ENCODE measurements at regions not wholly inside any gene's neighbourhood (a gene's known extent, or its start where the extent isn't known, plus 50 kb on each side); places are given as distances from the start of the nearest gene placed in this dataset.
"Not testable (repeated sequence)": the region's sequence is repeated elsewhere in the genome, so short reads cannot be mapped to it uniquely, and the experiment has no call there.

DNA sequence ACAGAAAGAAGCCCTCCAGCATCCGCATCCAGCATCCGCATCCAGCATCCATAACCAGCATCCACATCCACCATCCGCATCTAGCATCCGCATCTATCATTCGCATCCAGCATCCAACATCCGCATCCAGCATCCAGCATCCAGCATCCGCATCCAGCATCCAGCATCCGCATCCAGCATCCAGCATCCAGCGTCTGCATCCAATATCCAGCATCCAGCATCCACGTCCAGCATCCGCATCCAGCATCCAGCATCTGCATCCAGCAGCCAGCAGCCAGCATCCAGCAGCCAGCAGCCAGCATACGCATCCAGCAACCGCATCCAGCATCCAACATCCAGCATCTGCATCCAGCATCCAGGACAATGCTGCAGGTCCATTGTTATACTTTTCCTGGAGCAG, 671.0 kb upstream of the C16orf82 start:
- DNase-seq: no peak

DNA sequence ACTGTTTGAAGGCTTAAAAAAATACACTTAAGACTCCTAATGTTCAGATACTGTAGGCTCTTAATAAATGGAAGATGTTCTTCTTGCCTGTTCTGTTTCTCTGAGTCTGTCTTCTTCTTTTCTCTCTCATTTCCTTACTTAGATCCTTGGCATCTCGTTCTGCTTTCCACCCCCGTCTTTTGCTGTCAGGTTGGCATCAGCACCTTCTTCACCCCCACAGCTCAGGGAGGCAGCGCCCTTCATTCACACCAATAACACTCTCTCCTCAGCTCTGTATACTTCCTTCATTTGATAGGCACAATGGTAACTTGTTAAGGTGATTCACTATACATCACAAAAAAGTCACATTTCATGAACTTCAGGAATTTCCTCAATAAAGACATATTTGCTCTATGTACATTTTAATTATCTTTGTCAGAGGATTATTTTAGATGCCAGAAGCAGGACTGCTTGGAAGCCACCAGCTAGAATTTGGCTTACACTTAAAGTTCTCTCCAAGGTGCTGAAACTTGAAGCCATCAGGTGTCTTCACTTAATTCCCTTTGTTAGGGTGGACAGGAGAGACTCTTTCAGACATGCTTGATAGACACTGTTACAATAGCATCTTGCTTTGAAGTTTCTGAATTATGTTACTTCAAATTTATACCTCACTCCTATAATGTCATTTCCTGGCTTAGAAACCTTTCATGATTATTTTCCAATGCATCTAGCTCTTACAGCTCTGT, 670.1 kb upstream of the C16orf82 start:
- DNase-seq: no peak

GRCh38 chr16:26413780-26414179, 652.9 kb upstream of the C16orf82 start:
- no peak for DNase-seq

- DNase-seq: not testable (repeated sequence)
Measured at GRCh38 chr16:26419458-26419857, 647.3 kb upstream of the C16orf82 start.

DNA sequence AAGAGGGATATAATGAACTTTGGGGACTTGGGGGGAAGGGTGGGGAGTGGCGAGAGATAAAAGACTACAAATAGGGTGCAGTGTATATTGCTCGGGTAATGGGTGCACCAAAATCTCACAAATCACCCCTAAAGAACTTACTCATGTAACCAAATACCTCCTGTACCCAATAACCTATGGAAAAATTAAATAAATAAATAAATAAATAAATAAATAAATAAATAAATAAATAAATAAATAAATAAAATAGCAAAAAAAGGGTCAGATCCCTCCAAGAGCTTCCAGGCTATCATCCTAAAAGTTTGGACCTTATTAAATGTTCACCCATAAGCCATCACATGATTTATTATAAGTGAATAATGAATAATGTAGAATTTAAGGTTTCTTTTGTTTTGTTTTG, 636.1 kb upstream of the C16orf82 start:
- DNase-seq: no peak

DNA sequence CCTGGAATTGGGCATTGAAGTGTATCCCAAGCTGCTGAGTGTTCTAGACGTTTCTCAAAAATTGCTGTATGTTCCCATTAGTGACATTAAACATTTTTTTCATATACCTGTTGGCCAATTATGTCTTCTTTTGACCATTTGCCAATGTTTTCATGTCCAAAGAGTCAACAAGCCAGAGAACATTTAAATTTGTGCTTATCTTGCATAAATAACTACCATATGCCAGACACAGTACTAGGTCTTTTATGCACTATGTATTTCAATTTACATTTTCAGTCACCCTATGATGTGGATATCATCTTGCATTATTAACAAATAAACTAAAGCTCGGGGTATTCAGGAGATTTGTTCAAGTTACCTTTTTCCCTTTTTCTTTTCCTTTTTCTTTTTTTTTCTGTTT, 632.9 kb upstream of the C16orf82 start:
- no peak for DNase-seq

DNA sequence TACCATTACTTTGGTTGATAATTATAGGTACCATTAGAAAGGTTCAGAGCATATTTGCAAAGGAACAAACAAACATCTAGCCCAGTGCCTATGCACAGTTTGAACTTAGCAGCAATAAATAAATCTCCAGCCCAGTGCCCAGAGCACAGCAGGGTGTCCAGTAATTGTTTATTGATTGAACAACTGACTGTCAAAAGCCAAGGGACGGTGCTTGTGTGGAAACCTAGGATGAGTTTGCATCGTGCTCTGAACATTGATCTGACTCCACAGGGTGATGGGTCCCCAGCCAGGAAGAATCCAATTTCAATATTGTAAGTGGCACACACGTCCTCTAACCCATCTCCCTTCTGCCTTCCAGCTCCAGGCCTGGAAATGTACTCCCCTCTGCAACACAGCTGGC, 625.5 kb upstream of the C16orf82 start:
- no peak for DNase-seq

DNA sequence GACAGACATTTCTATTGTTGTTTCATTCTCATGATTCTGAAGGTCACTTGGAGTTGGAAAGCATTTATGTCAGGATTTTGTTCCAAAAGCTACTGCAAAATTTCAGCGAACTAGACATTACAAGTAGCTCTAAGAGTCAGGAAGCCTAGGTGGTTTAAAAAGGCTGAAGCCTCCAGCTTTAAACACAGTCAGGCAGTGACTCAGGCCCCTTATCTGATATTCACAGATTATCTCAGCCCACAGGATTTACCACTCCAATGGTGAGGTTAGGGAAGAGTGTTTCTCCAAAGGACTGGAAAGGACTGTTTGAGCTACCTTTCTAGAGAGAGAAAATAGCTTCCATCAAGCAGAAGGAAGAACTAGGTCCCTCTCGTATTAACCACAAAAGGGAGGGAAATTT, 624.4 kb upstream of the C16orf82 start:
- no peak for DNase-seq

DNA sequence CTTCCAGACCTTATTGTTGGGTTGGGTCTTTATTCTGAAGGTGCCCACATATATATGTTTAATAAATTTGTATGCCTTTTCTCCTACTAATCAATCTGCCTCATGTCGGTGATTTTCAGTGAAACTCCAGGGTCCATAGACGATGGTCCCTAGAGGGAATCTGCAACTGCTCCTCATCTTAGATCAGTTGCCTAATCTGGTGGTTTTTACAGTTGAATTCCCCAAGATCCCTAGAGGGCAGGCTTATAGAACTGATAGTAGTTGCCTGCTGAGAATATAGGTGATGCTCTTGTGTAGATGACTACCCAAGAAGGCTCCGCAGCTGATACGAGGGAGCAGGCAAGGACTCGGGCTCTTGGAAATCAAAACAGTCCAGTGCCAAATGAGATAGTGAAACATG, 619.2 kb upstream of the C16orf82 start:
- DNase-seq: no peak

DNA sequence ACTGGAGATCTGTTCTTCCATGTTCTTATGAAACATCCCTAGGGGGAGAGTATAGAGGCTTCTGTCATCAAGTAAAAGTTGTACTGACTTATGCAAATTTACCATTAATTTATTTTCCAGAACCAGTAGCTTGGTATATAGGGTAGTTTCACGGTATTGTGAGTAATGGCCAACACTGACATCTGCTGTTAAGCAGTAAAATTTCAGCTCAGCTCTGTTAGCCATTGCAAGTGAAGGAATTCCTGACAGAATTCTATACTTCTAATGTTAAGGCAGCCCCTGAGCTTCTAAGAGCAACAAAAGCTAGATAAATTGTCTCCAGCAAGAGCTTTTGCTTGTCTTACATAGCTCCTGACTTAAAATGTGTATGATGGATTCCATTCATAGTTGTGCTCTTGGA, 613.5 kb upstream of the C16orf82 start:
- no peak for DNase-seq

- no peak for DNase-seq
Measured at GRCh38 chr16:26454102-26454501, 612.6 kb upstream of the C16orf82 start.

- no peak for DNase-seq
Measured at GRCh38 chr16:26456074-26456473, 610.7 kb upstream of the C16orf82 start.

DNA sequence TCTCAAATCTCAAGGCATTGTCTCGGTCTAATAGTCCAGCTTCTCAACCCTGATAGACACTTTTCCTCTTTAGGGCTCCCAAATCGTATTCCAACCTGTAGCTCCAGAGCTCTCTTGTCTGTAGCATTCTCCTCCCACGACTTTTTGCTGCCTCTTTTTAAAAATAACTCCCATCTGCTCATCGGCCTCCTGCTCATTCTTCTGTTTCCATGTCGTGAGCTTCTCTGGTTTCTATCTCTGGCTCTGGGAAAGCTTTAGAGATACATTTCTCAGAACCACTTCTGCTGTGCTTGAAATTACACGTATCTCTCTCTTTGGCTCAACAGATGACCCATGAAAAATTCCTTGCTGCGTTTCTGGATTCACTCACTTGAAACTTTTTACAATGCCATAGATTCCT, 609.6 kb upstream of the C16orf82 start:
- no peak for DNase-seq

GRCh38 chr16:26457882-26458281, 608.8 kb upstream of the C16orf82 start:
- DNase-seq: no peak

- DNase-seq: no peak
Measured at GRCh38 chr16:26464576-26465266, 602.0 kb upstream of the C16orf82 start.

DNA sequence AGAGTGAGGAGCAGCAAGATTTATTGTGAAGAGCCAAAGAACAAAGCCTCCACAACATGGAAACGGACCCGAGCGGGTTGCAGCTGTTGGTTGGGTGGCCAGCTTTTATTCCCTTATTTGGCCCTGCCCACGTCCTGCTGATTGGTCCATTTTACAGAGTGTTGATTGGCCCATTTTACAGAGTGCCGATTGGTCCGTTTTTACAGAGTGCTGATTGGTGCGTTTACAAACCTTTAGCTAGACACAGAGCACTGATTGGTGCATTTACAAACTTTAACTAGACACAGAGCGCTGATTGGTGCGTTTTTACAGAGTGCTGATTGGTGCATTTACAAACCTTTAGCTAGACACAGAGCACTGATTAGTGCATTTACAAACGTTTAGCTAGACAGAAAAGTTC, 592.3 kb upstream of the C16orf82 start:
- not testable (repeated sequence) for DNase-seq

DNA sequence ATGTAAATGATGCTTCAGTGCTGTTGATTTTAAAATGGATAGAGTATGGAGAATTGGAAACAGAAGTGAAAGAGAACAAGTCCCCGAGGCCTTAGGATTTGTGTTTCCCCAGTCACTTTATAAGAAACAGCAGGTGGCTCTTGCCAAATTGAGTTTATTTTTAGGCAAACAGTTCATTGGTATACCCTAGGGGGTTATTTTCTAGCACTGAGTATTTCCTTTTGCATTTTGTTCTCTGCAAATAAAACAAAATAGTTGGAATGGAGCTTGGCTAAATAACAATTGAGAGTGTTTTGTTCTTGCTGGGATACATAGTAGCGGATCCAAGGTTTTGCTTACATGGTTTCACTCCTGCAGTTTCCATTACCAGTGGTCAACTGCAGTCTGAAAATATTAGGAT, 591.1 kb upstream of the C16orf82 start:
- peak; percentile 2 for DNase-seq

DNA sequence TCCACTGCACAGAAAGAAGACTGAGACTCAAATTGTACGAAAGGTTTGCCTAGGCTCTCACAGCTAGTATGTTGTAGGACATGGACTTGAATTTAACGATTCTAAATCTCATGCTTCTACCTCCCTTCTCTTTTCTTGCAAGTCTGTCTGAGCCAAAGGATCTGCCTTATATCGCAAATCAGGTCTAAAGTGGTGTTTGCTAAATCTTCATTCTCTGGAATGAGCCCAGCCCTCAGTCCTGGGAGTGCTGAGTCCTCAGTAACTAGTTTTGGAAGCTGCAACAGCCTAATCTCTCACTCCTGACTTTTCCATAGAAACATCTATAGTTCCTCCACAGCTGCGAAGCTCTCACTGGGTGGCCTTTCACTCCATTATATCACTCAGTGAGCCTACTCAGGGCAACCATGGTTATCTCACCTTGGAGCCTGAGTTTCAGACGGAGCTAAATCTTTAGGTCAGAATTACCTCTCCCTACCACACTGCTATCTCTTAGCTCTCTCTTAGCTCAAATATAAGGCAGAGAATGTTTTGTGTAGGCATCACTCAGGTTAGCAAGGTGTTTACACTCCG, 575.5 kb upstream of the C16orf82 start:
- no peak for DNase-seq

GRCh38 chr16:26491962-26492361, 574.8 kb upstream of the C16orf82 start:
- DNase-seq: no peak

- no peak for DNase-seq
Measured at GRCh38 chr16:26493751-26494150, 573.0 kb upstream of the C16orf82 start.

- DNase-seq: no peak
Measured at GRCh38 chr16:26497896-26498295, 568.8 kb upstream of the C16orf82 start.

DNA sequence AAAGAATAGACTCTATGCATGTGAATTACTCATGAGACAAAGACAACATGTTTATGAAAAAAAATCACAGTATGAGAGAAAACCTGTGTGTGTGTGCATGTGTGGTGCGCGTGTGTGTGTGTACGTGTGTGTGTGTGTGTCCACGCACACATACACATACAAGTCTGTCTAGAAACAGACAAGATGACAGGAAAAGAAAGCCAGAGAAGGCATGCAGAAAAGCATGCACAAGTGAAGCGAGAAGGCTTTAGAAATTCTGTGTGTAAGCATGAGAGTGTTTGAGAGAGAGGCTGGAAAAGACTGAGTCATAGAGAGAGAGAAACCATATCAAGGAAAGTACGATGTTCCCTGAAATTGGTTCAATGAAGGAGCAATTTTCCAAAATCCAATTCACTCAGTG, 566.4 kb upstream of the C16orf82 start:
- no peak for DNase-seq

DNA sequence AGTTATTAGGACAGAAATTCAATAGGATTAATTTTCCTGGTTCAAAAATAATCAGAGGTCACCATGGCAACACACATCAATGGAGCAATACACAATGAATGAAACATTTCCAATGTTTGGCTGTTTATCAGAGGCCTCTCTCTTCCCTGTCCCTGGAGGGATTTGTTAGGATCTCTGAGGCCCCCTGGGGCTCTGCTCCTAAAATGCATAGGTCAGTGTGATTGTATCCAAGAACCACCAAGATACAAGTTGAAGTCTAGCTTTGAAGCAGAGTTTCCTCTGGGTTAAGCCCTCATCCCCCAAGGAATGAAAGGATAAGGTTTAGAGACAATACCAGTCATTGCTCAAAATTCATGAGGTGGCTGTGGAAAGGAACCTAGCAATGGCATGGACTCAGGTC, 561.2 kb upstream of the C16orf82 start:
- no peak for DNase-seq

- not testable (repeated sequence) for DNase-seq
Measured at GRCh38 chr16:26508946-26509345, 557.8 kb upstream of the C16orf82 start.
